GM21717 (cell line): ENCODE measurements at regions not wholly inside any gene's neighbourhood (a gene's known extent, or its start where the extent isn't known, plus 50 kb on each side); places are given as distances from the start of the nearest gene placed in this dataset.
"Not testable (repeated sequence)": the region's sequence is repeated elsewhere in the genome, so short reads cannot be mapped to it uniquely, and the experiment has no call there.

Source experiments
- ATAC-seq: cut with Tn5 transposase; IDR thresholded peaks from one replicate; pipeline ENCODE4 v1.9.1; 2021; ENCODE audit warnings: mild to moderate bottlenecking, moderate library complexity; ENCODE audit not compliant: unreplicated experiment

GRCh38 chrX:7542587-7543380 lies 300.2 kb upstream of the VCX start:
- no peak for ATAC-seq

- ATAC-seq: no peak
These were observed 320.1 kb upstream of the VCX start for GRCh38 chrX:7522860-7523259.

GRCh38 chrX:7515681-7516413 lies 327.1 kb upstream of the VCX start:
- ATAC-seq: no peak

GRCh38 chrX:7514871-7515599 lies 327.9 kb upstream of the VCX start:
- ATAC-seq: no peak

GRCh38 chrX:7512845-7513244 lies 330.1 kb upstream of the VCX start:
- no peak for ATAC-seq

- ATAC-seq: no peak
These were observed 339.7 kb upstream of the VCX start for GRCh38 chrX:7503251-7503650.

- no peak for ATAC-seq
These were observed 342.6 kb upstream of the VCX start for GRCh38 chrX:7500386-7500785.

- no peak for ATAC-seq
These were observed 338.6 kb upstream of the PUDP start for GRCh38 chrX:7486505-7486904.

- ATAC-seq: no peak
These were observed 337.1 kb upstream of the PUDP start for GRCh38 chrX:7485061-7485460.

- ATAC-seq: no peak
These were observed 332.8 kb upstream of the PUDP start for GRCh38 chrX:7480721-7481120.

GRCh38 chrX:7462110-7462509 lies 314.2 kb upstream of the PUDP start:
- ATAC-seq: no peak

- ATAC-seq: not testable (repeated sequence)
These were observed 313.1 kb upstream of the PUDP start for GRCh38 chrX:7461051-7461450.

- ATAC-seq: no peak
These were observed 300.0 kb upstream of the PUDP start for GRCh38 chrX:7447801-7448499.

- no peak for ATAC-seq
These were observed 298.9 kb upstream of the PUDP start for GRCh38 chrX:7446815-7447214.

GRCh38 chrX:7444967-7445366 lies 297.0 kb upstream of the PUDP start:
- ATAC-seq: peak; percentile 98

GRCh38 chrX:7441586-7441985 lies 293.6 kb upstream of the PUDP start:
- no peak for ATAC-seq

- no peak for ATAC-seq
These were observed 287.9 kb upstream of the PUDP start for GRCh38 chrX:7435822-7436221.

GRCh38 chrX:7432901-7433300 lies 284.9 kb upstream of the PUDP start:
- no peak for ATAC-seq

GRCh38 chrX:7420717-7421116 lies 272.8 kb upstream of the PUDP start:
- no peak for ATAC-seq

GRCh38 chrX:7414753-7415152 lies 266.8 kb upstream of the PUDP start:
- ATAC-seq: no peak

- no peak for ATAC-seq
These were observed 264.9 kb upstream of the PUDP start for GRCh38 chrX:7412840-7413239.
